ENCODE measurements at regions not wholly inside any gene's neighbourhood (a gene's known extent, or its start where the extent isn't known, plus 50 kb on each side); places are given as distances from the start of the nearest gene placed in this dataset.

GRCh38 chr3:5041315-5041714 lies 62.1 kb downstream of the BHLHE40 start:
- Histone ChIP-seq H4K20me1 (ENCODE audit: insufficient read depth) (no peaks in the 10 kb centered on the region), H3K79me2 (ENCODE audit: insufficient read depth, low read length) (no peaks in the 10 kb centered on the region), H3K4me3 (replicated peaks in 1 of 2; ENCODE audit: low read depth in 1 of 2, low read length in 2 of 2) (no peak overlapping the region), H3K27me3 (ENCODE audit: insufficient read depth, low read length) (no peaks in the 10 kb centered on the region), H3K9me2 (ENCODE audit: insufficient read depth) (no peaks in the 10 kb centered on the region), H3K36me3 (ENCODE audit: control insufficient read depth in 1 of 2, insufficient read depth in 2 of 2, low read length in 2 of 2) (no peaks in the 10 kb centered on the region), H3K9ac (ENCODE audit: low read length) (no peak overlapping the region), H3K9me3 (ENCODE audit: control insufficient read depth in 1 of 2, insufficient read depth in 1 of 2, low read depth in 1 of 2, low read length in 2 of 2) (no peaks in the 10 kb centered on the region), H2AFZ (ENCODE audit: low read depth, low read length, poor library complexity, severe bottlenecking) (no peak overlapping the region), H3K27ac (ENCODE audit: low read depth, low read length) (no peak overlapping the region), H3K4me1 (ENCODE audit: control insufficient read depth in 1 of 2, insufficient read depth in 2 of 2, low read length in 2 of 2) (no peaks in the 10 kb centered on the region; a peak in 1 of 4 replicates), H3K4me2 (ENCODE audit: low read length) (no peak overlapping the region)
- ATAC-seq (no peak), DNase-seq (ENCODE audit: low read depth, low spot score) (no peak)
- ChIA-PET RAD21 (ENCODE audit: low non-redundant PET in 1 of 2, low total read pairs in 2 of 2, uncharacterized antibody in 2 of 2, unreplicated experiment in 2 of 2) (no interaction called here), CTCF (interaction anchor here (1.1 to 1.3 kb wide), 3 partner anchors 14 to 330 kb away, joined by 3 to 6 read pairs (median 4); partner anchors contain the start of gene BHLHE40), POLR2A (interaction anchor here (1.0 to 1.2 kb wide), 3 partner anchors 62 to 548 kb away, joined by 3 read pairs; partner anchors contain the start of gene ITPR1)
- no TSS peak for BruUV-seq (replicated peaks)
- TF ChIP-seq SP1 (IDR thresholded peaks at IDR 0.05; ENCODE audit: low read depth) = no peak
- peak in 1 of 3 experiments; percentile 7; a peak in 1 of 6 replicates for TF ChIP-seq CTCF (IDR thresholded peaks at IDR 0.05 in 2 of 3, conservative IDR thresholded peaks at IDR 0.05 in 1 of 3; ENCODE audit: borderline replicate concordance in 1 of 3, insufficient read depth in 1 of 3, low read depth in 2 of 3, low read length in 2 of 3)
- intact Hi-C loops (cut with micrococcal nuclease) = no loop called here

- ATAC-seq (no peak), DNase-seq (ENCODE audit: low read depth, low spot score) (no peak)
- ChIA-PET CTCF (no interaction called here), POLR2A (no interaction called here), RAD21 (ENCODE audit: low non-redundant PET in 1 of 2, low total read pairs in 2 of 2, uncharacterized antibody in 2 of 2, unreplicated experiment in 2 of 2) (no interaction called here)
- Histone ChIP-seq H2AFZ (ENCODE audit: low read depth, low read length, poor library complexity, severe bottlenecking) (no peak overlapping the region), H3K9ac (ENCODE audit: low read length) (no peak overlapping the region), H3K9me3 (ENCODE audit: control insufficient read depth in 1 of 2, insufficient read depth in 1 of 2, low read depth in 1 of 2, low read length in 2 of 2) (no peaks in the 10 kb centered on the region), H3K4me3 (replicated peaks in 1 of 2; ENCODE audit: low read depth in 1 of 2, low read length in 2 of 2) (no peak overlapping the region), H3K9me2 (ENCODE audit: insufficient read depth) (no peaks in the 10 kb centered on the region), H3K4me1 (ENCODE audit: control insufficient read depth in 1 of 2, insufficient read depth in 2 of 2, low read length in 2 of 2) (no peaks in the 10 kb centered on the region), H3K36me3 (ENCODE audit: control insufficient read depth in 1 of 2, insufficient read depth in 2 of 2, low read length in 2 of 2) (no peaks in the 10 kb centered on the region), H3K27ac (ENCODE audit: low read depth, low read length) (no peak overlapping the region), H3K27me3 (ENCODE audit: insufficient read depth, low read length) (no peaks in the 10 kb centered on the region), H3K79me2 (ENCODE audit: insufficient read depth, low read length) (no peaks in the 10 kb centered on the region), H4K20me1 (ENCODE audit: insufficient read depth) (no peaks in the 10 kb centered on the region), H3K4me2 (ENCODE audit: low read length) (no peak overlapping the region)
- no peak for TF ChIP-seq ZNF274 (IDR thresholded peaks at IDR 0.05; ENCODE audit: low read depth, low read length)
- TF ChIP-seq EGR1 (IDR thresholded peaks at IDR 0.05; ENCODE audit: low read depth) = no peak
- no peak for TF ChIP-seq SP1 (IDR thresholded peaks at IDR 0.05; ENCODE audit: low read depth)
- no TSS peak for BruUV-seq (replicated peaks)
- intact Hi-C loops (cut with micrococcal nuclease) = no loop called here
These were observed 66.7 kb downstream of the BHLHE40 start for GRCh38 chr3:5045961-5046360.

Measured in HCT116 (cell line).